ENCODE measurements at regions not wholly inside any gene's neighbourhood (a gene's known extent, or its start where the extent isn't known, plus 50 kb on each side); places are given as distances from the start of the nearest gene placed in this dataset.

- peak overlapping the region in 3 of 8 donors; percentile 3 to 22 (median 15) for H3K27ac ChIP-seq
These were observed 329.8 kb upstream of the RASGRP1 start for GRCh38 chr15:38894243-38894948.

GRCh38 chr15:38895326-38896255 is 331.0 kb upstream of the RASGRP1 start:
- Histone ChIP-seq H3K4me3 (no peak overlapping the region), H3K27ac (peak overlapping the region in 1 of 8 donors; percentile 10), H3K27me3 (replicated peaks in 1 of 7) (no peaks in the 10 kb centered on the region), H3K36me3 (no peaks in the 10 kb centered on the region), H3K9me3 (peaks cover 0 to 6% (median 0%) of the 10 kb centered on the region in 8 donors), H3K4me1 (peaks cover 0 to 11% (median 0%) of the 10 kb centered on the region in 6 donors)
- DNase-seq = no peak
- intact Hi-C loops (cut with DNase I; ENCODE audit: low total_unique reads) = loop anchor here (10.0 kb wide), 1 partner anchor 59 kb away; no protein-coding TSS in a partner anchor
- TF ChIP-seq POLR2A (IDR thresholded peaks at IDR 0.05) = no peak
- TF ChIP-seq CTCF (IDR thresholded peaks at IDR 0.05 in 8 of 11, conservative IDR thresholded peaks at IDR 0.05 in 3 of 11) = no peak
- no peak for TF ChIP-seq POLR2AphosphoS5 (IDR thresholded peaks at IDR 0.05)
- WGBS, 5 donors = 76 to 92% (median 83%) methylated on average over 5 of the region's 5 CpGs

More at GRCh38 chr15:38894243-38894948, 329.8 kb upstream of the RASGRP1 start:
- no peaks in the 10 kb centered on the region for H3K36me3 ChIP-seq
- 59 to 75% (median 67%) methylated on average over 2 of the region's 2 CpGs for WGBS, 5 donors
- H3K27me3 ChIP-seq (replicated peaks in 1 of 7) = no peaks in the 10 kb centered on the region
- DNase-seq = no peak
- no peak overlapping the region for H3K4me3 ChIP-seq
- no peak for TF ChIP-seq POLR2A (IDR thresholded peaks at IDR 0.05)
- H3K4me1 ChIP-seq = peaks cover 0 to 11% (median 0%) of the 10 kb centered on the region in 6 donors
- intact Hi-C loops (cut with DNase I; ENCODE audit: low total_unique reads) = loop anchor here (10.0 kb wide), 1 partner anchor 60 kb away; no protein-coding TSS in a partner anchor
- peaks cover 0 to 6% (median 0%) of the 10 kb centered on the region in 8 donors for H3K9me3 ChIP-seq

GRCh38 chr15:38896647-38897046 is 332.0 kb upstream of the RASGRP1 start:
- 54 to 89% (median 80%) methylated on average over 1 of the region's 1 CpG for WGBS, 5 donors
- no peak for TF ChIP-seq CTCF (IDR thresholded peaks at IDR 0.05 in 8 of 11, conservative IDR thresholded peaks at IDR 0.05 in 3 of 11)
- TF ChIP-seq POLR2A (IDR thresholded peaks at IDR 0.05) = no peak
- no peak for TF ChIP-seq POLR2AphosphoS5 (IDR thresholded peaks at IDR 0.05)
- H3K27ac ChIP-seq = peak overlapping the region in 1 of 8 donors; percentile 12
- no peaks in the 10 kb centered on the region for H3K36me3 ChIP-seq
- intact Hi-C loops (cut with DNase I; ENCODE audit: low total_unique reads) = loop anchor here (10.0 kb wide), 1 partner anchor 58 kb away; no protein-coding TSS in a partner anchor
- peaks cover 0 to 11% (median 0%) of the 10 kb centered on the region in 6 donors for H3K4me1 ChIP-seq
- peaks cover 0 to 3% (median 0%) of the 10 kb centered on the region in 8 donors for H3K9me3 ChIP-seq
- DNase-seq = no peak
- no peaks in the 10 kb centered on the region for H3K27me3 ChIP-seq (replicated peaks in 1 of 7)
- H3K4me3 ChIP-seq = no peak overlapping the region

- no peaks in the 10 kb centered on the region for H3K27me3 ChIP-seq (replicated peaks in 1 of 7)
- 19 to 25% (median 20%) methylated on average over 1 of the region's 1 CpG for WGBS, 5 donors
- H3K4me3 ChIP-seq = no peak overlapping the region
- DNase-seq = no peak
- intact Hi-C loops (cut with DNase I; ENCODE audit: low total_unique reads) = loop anchor here (10.0 kb wide), 1 partner anchor 57 kb away; no protein-coding TSS in a partner anchor
- TF ChIP-seq POLR2AphosphoS5 (IDR thresholded peaks at IDR 0.05) (no peak), POLR2A (IDR thresholded peaks at IDR 0.05) (no peak), CTCF (IDR thresholded peaks at IDR 0.05 in 8 of 11, conservative IDR thresholded peaks at IDR 0.05 in 3 of 11) (no peak)
- no peaks in the 10 kb centered on the region for H3K36me3 ChIP-seq
- H3K9me3 ChIP-seq = no peaks in the 10 kb centered on the region
- peak overlapping the region in 3 of 8 donors; percentile 16 to 38 (median 24) for H3K27ac ChIP-seq
- peaks cover 0 to 11% (median 0%) of the 10 kb centered on the region in 6 donors for H3K4me1 ChIP-seq
These were observed 332.9 kb upstream of the RASGRP1 start for GRCh38 chr15:38897551-38897950.

Data from spleen (tissue), 11 donors.